Astrocyte (in vitro differentiated cells and primary cell): ENCODE measurements at regions not wholly inside any gene's neighbourhood (a gene's known extent, or its start where the extent isn't known, plus 50 kb on each side); places are given as distances from the start of the nearest gene placed in this dataset.

Experiments
- DNase-seq: peaks from one replicate; pipeline ENCODE4 v3.0.0-alpha.2; 2010; ENCODE audit warnings: low read depth
- FAIRE-seq: peaks from 2 replicates; lab custom pipeline; 2011; peaks lifted over from hg19 to GRCh38; lab: Jason Lieb, UNC
- H2AFZ ChIP-seq: 2 replicates; pipeline ENCODE4 v1.6.0; 2012; ENCODE audit warnings: low read depth, low read length, inconsistent platforms
- H3K27ac ChIP-seq: 2 replicates; pipeline ENCODE4 v1.5.1; 2011; ENCODE audit warnings: low read depth, low read length, inconsistent platforms
- H3K27me3 ChIP-seq: 2 replicates; pipeline ENCODE4 v1.6.0; 2011; ENCODE audit warnings: low read length, inconsistent platforms; ENCODE audit not compliant: insufficient read depth
- H3K36me3 ChIP-seq: 2 replicates; pipeline ENCODE4 v1.5.1; 2011; ENCODE audit warnings: low read length, inconsistent platforms; ENCODE audit not compliant: insufficient read depth
- H3K4me1 ChIP-seq: 2 replicates; pipeline ENCODE4 v1.5.1; 2011; ENCODE audit warnings: low read length, inconsistent platforms; ENCODE audit not compliant: insufficient read depth
- H3K4me2 ChIP-seq: 2 replicates; pipeline ENCODE4 v1.6.0; 2012; ENCODE audit warnings: low read length, inconsistent platforms
- H3K4me3 ChIP-seq: 2 replicates; pipeline ENCODE4 v1.5.1; 2011; ENCODE audit warnings: low read depth, mild to moderate bottlenecking, low read length, inconsistent platforms; ENCODE audit not compliant: insufficient read depth
- H3K79me2 ChIP-seq: 2 replicates; pipeline ENCODE4 v1.6.0; 2012; ENCODE audit warnings: mild to moderate bottlenecking, low read length, inconsistent platforms; ENCODE audit not compliant: insufficient read depth
- H3K9ac ChIP-seq: 2 replicates; pipeline ENCODE4 v1.6.0; 2012; ENCODE audit warnings: mild to moderate bottlenecking, low read length, inconsistent platforms
- H3K9me3 ChIP-seq: 2 replicates; pipeline ENCODE4 v1.5.1; 2012; ENCODE audit warnings: low read depth, mild to moderate bottlenecking, low read length, inconsistent platforms; ENCODE audit not compliant: insufficient read depth
- H4K20me1 ChIP-seq: 2 replicates; pipeline ENCODE4 v1.6.0; 2012; ENCODE audit warnings: low read length, inconsistent platforms; ENCODE audit not compliant: insufficient read depth
- H3K27ac Mint-ChIP-seq: one replicate; pipeline ENCODE4 v1.8.0; 2021; ENCODE audit warnings: mild to moderate bottlenecking, mixed read lengths; ENCODE audit not compliant: unreplicated experiment
- H3K27me3 Mint-ChIP-seq: one replicate; pipeline ENCODE4 v1.8.0; 2021; ENCODE audit warnings: low read depth, mixed read lengths; ENCODE audit not compliant: unreplicated experiment
- H3K36me3 Mint-ChIP-seq: one replicate; pipeline ENCODE4 v1.8.0; 2021; ENCODE audit warnings: low read depth, mixed read lengths; ENCODE audit not compliant: unreplicated experiment
- H3K4me1 Mint-ChIP-seq: one replicate; pipeline ENCODE4 v1.8.0; 2021; ENCODE audit warnings: low read depth, mixed read lengths; ENCODE audit not compliant: unreplicated experiment
- H3K4me3 Mint-ChIP-seq: one replicate; pipeline ENCODE4 v1.8.0; 2021; ENCODE audit warnings: mild to moderate bottlenecking, moderate library complexity, mixed read lengths; ENCODE audit not compliant: unreplicated experiment
- H3K9me3 Mint-ChIP-seq: one replicate; pipeline ENCODE4 v1.8.0; 2021; ENCODE audit warnings: mild to moderate bottlenecking, mixed read lengths; ENCODE audit not compliant: unreplicated experiment
- CTCF ChIP-seq: IDR thresholded peaks from 2 replicates; pipeline ENCODE4 v1.5.1; 2011; ENCODE audit warnings: low read depth, mild to moderate bottlenecking, inconsistent platforms, low read length, moderate library complexity; ENCODE audit not compliant: insufficient read depth
- EZH2 ChIP-seq: IDR thresholded peaks from 2 replicates; pipeline ENCODE4 v1.6.1; 2012; ENCODE audit warnings: mild to moderate bottlenecking, low read length, inconsistent platforms; ENCODE audit not compliant: insufficient read depth

DNA sequence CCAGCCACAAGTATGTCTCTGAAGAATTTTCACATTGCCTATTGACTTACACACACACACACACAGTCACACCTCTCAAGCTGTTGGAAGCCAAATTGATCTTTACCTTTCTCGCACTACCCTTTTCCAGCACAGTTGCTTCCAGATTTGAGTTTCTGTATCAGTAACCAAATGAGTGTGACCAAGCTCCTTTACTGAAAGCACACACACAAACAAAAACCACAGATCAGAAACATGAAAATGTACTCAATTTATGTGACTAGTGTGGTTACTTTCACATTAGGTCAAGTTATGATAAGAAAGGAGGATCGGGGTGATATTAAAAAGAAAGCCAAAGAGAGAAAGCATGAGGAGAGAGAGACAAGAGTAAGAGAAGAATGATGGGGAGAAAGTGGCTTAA, 993.9 kb upstream of the POU3F3 start:
- no peak overlapping the region for H3K27ac Mint-ChIP-seq
- H3K9me3 ChIP-seq: no peaks in the 10 kb centered on the region
- no peak for DNase-seq
- TF ChIP-seq EZH2 (no peak), CTCF (no peak)
- no peaks in the 10 kb centered on the region for H3K27me3 Mint-ChIP-seq
- no peaks in the 10 kb centered on the region for H3K36me3 Mint-ChIP-seq
- H3K4me3 Mint-ChIP-seq: no peak overlapping the region
- H4K20me1 ChIP-seq: no peaks in the 10 kb centered on the region
- no peaks in the 10 kb centered on the region for H3K79me2 ChIP-seq
- H3K27me3 ChIP-seq: no peaks in the 10 kb centered on the region
- no peaks in the 10 kb centered on the region for H3K4me1 ChIP-seq
- no peak overlapping the region for H3K4me2 ChIP-seq
- no peak overlapping the region for H3K27ac ChIP-seq
- no peak for FAIRE-seq
- no peak overlapping the region for H2AFZ ChIP-seq
- H3K4me3 ChIP-seq: no peak overlapping the region
- no peaks in the 10 kb centered on the region for H3K9me3 Mint-ChIP-seq
- H3K9ac ChIP-seq: no peak overlapping the region
- no peaks in the 10 kb centered on the region for H3K36me3 ChIP-seq
- no peaks in the 10 kb centered on the region for H3K4me1 Mint-ChIP-seq

DNA sequence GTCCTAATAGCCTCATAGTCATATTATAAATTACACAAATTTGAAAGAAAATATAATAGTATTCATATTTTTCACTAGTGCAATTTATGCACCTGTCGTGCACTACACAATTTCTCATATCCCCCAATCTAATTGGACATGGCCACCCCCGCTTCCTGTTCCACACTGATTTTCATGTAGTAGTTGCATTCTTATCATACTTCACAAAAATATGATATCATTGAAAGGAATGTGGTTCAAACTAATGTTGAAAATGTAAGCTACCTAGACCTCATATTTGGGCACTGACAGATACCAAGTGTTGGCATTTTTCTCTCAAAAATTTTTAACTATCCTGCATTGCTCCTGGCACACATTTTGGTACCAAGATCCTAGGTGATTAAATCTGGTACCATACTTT, 985.5 kb upstream of the POU3F3 start:
- no peaks in the 10 kb centered on the region for H3K79me2 ChIP-seq
- no peaks in the 10 kb centered on the region for H3K9me3 ChIP-seq
- TF ChIP-seq EZH2: no peak
- no peak for TF ChIP-seq CTCF
- no peaks in the 10 kb centered on the region for H3K9me3 Mint-ChIP-seq
- H3K27me3 ChIP-seq: no peaks in the 10 kb centered on the region
- no peaks in the 10 kb centered on the region for H4K20me1 ChIP-seq
- H3K27ac ChIP-seq: no peak overlapping the region
- H3K27me3 Mint-ChIP-seq: no peaks in the 10 kb centered on the region
- no peak overlapping the region for H3K27ac Mint-ChIP-seq
- no peak overlapping the region for H3K9ac ChIP-seq
- DNase-seq: no peak
- no peak for FAIRE-seq
- H3K4me3 Mint-ChIP-seq: no peak overlapping the region
- H3K4me1 Mint-ChIP-seq: peaks cover 2% of the 10 kb centered on the region
- H3K4me1 ChIP-seq: no peaks in the 10 kb centered on the region
- no peaks in the 10 kb centered on the region for H3K36me3 ChIP-seq
- no peak overlapping the region for H3K4me2 ChIP-seq
- no peak overlapping the region for H3K4me3 ChIP-seq
- H2AFZ ChIP-seq: no peak overlapping the region
- H3K36me3 Mint-ChIP-seq: no peaks in the 10 kb centered on the region

- Mint-ChIP-seq H3K4me3 (no peak overlapping the region), H3K27me3 (no peaks in the 10 kb centered on the region), H3K9me3 (no peaks in the 10 kb centered on the region), H3K27ac (no peak overlapping the region), H3K4me1 (no peaks in the 10 kb centered on the region), H3K36me3 (no peaks in the 10 kb centered on the region)
- Histone ChIP-seq H3K9me3 (no peaks in the 10 kb centered on the region), H3K27ac (no peak overlapping the region), H3K4me2 (peak overlapping the region; percentile 67), H3K9ac (peak overlapping the region; percentile 4), H4K20me1 (no peaks in the 10 kb centered on the region), H3K36me3 (no peaks in the 10 kb centered on the region), H3K79me2 (no peaks in the 10 kb centered on the region), H3K4me3 (peak overlapping the region; percentile 29), H2AFZ (peak overlapping the region; percentile 37), H3K4me1 (no peaks in the 10 kb centered on the region), H3K27me3 (no peaks in the 10 kb centered on the region)
- DNase-seq: no peak
- TF ChIP-seq EZH2 (no peak), CTCF (no peak)
- no peak for FAIRE-seq
These were observed 980.1 kb upstream of the POU3F3 start for GRCh38 chr2:103873716-103874351.
